NCI-H2196 (cell line): ENCODE measurements at regions not wholly inside any gene's neighbourhood (a gene's known extent, or its start where the extent isn't known, plus 50 kb on each side); places are given as distances from the start of the nearest gene placed in this dataset.
"Not testable (repeated sequence)": the region's sequence is repeated elsewhere in the genome, so short reads cannot be mapped to it uniquely, and the experiment has no call there.

ENCODE experiments used
- DNase-seq: peaks from one replicate; lab custom pipeline; 2025; ENCODE audit not compliant: unreplicated experiment; lab: John Stamatoyannopoulos, UW

DNA sequence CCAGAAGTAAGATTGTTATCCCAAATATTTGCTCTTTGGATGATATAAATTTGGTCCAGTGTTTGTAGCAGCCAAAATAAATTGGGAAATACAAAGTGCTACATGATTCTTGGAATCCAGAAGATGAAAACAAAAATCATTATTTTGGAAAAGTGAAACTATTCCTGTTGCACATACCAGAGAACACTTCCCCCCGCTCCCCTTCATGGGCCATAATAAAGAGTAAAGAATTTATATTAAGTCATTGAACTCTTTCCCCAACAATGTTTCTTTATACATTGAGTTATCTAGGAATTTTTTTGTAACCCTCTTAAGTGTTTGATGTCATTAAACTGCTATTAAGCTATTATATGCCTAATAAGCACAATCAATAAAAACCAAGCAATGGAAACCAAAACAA, 490.4 kb upstream of the HS3ST5 start:
- DNase-seq: no peak

DNA sequence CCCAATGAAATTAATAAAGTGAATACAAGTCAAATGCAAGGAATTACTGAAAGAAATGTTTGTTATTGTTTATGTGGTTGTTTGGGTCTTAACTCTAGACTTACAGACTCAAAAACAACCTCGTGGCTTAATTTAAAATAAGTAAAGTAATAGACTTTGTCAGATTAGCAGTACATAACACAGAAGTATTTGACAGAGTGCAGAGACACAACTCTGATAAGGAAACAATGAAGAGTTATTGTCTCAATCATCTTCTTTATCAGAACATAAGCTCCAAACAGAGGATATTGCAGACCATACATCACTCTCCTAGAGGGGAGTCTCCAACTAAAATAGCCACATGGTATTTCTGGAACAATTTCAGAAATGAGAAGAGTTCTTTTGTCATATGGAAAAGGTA, 487.7 kb upstream of the HS3ST5 start:
- no peak for DNase-seq

DNA sequence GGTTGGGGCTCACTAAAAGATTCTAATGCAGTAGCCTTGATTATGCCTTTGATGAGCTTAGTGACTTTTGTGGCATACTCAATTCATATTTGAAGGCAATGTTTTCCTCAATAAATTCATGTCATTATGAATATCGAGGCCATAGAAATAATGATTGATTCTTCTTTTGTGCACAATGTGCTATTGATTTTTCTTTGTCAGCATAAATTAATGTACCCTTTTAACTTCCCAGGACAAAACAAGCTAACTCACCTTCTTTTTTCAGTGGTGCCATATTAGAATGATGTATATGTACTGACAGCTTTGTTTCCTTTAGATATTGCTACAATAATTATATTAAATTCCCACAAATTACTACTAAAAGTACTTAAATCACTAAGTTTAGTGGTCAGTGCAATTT, 484.3 kb upstream of the HS3ST5 start:
- DNase-seq: no peak

DNA sequence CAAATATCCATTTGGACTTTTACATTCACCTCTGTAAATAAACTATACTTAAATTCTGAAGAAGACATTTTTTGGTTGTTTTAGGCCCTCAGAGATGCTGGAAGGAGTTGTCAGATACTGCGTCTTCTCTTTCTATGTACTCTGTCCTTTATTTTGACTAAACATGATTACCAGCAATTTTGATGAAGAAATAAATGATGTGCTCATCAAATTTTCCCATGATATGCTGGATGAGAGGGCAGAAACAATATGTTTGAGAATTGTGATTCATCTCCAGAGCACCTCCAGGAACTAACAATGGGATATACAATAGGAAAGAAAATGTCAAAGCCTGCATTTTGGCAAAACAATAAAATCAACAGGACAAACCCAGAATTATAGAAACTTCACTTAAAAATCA, 481.6 kb upstream of the HS3ST5 start:
- DNase-seq: no peak

DNA sequence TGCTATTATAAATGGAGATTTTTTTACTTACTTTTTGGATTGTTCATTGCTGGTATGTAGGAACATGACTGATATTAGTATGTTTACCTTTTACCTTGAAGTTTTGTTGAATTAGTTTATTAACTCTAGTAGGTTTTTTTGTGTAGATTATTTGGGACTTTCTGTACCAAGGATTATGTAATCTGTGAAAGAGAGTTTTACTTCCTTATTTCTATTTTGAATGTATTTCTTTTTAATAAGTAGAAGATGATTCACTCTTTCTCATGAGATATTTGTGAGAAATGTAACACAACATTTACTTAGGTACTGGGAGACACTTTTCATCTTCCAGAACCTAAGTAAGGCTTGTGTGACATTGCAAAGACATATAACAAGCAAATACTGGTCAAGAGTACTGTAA, 473.9 kb upstream of the HS3ST5 start:
- no peak for DNase-seq

DNA sequence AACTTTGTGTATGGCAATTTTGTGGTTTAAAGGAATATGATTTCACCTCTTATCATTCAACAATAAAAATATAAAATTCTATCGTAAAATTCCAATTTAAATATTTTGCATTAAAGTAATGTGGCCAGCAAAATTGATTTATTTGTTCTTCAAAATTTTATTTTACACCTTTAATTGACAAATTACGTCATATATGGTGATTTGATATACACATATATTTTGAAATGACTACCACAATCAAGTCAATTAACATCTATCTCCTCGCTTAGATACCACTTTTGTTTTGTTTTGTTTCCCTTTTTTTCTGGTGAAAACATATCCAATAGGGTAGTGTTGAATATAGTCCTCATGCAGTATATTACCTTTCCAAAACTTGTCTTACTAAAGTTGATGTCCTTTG, 467.6 kb upstream of the HS3ST5 start:
- no peak for DNase-seq

DNA sequence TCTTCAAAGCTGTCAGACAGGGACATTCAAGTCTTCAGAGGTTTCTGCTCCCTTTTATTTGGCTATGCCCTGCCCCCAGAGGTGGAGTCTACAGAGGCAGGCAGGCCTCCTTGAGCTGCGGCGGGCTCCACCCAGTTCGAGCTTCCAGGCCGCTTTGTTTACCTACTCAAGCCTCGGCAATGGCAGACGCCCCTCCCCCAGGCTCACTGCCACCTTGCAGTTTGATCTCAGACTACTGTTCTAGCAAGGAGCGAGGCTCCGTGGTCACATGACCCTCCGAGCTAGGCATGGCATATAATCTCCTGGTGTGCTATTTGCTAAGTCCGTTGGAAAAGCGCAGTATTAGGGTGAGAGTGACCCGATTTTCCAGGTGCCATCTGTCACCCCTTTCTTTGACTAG, 462.6 kb upstream of the HS3ST5 start:
- DNase-seq: not testable (repeated sequence)

DNA sequence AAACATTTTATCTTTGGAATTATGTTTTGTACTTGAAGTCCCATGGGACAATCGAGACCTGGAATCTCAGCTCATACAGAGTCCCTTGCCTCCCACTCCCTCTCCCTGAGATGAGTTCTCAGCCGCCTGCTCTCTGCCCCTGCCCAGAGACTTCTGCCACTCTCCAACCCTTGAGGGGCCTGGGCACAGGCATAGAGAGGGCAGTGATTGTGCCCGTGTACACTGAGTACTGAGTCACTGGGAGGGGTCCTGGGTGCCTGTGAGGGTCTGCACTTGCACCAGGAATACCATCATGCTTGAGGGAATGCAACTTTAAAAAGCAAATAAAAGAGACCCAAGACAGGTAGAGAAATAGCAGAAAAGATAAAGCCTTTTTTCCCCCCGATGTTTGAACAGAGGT, 453.8 kb upstream of the HS3ST5 start:
- DNase-seq: no peak

DNA sequence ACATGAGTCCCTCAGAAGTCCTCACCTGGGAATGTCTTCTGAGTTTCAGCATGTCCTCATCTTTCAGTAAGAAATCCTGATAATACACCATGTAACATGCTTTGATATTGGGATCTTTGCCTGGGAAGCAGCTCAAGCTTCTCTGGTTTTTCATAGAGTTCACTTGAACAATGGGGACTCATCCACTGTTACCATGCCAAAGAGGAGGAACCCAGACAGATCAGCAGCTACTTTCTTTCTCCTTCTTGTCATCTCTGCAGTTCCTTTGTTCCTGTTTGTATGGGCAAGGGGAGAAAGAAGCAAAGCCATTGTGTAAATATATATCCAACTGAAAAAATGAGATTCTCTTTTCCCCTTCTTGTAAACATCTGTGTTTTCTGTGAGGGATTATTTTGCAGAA, 450.6 kb upstream of the HS3ST5 start:
- no peak for DNase-seq

DNA sequence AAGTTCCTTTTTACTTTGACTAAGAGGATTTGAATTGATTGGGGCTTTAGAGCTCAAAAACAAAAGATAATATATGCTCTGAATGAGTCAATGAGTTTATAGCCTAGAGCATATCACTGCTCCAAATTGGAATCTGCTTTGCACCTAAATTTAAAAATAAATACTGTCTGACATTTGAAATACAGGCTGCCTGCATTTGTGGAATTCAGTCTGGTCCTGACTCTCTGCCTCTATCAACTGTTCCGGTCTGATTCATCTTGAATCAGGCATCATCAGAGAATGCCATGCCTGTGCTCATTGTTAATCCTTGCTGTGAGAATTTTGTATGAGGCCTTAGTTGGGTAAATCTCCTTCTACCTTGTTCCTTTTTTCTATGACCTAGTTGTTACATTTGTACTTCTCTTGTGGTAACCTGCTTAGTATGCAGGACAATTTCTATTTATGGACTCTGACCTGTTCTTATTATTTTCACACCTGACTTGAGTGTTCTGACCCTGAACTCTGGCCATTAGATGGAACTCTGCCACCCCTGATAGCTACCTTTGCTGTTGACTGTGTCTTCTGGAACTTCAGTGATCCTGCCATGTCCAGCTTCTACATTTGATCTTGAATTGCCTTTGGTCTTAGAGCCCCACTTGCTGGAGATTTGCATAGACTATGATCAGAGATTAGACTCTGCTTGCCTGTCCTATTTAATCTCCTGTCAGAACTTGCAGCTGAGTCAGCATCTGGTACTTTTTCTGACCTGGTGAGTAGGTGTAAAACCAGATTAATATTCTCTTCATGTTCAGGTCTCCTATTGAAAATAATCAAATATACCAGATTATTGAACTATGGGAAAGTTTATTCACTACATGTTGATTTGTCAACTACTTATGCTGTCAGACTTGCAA, 442.7 kb upstream of the HS3ST5 start:
- DNase-seq: no peak

DNA sequence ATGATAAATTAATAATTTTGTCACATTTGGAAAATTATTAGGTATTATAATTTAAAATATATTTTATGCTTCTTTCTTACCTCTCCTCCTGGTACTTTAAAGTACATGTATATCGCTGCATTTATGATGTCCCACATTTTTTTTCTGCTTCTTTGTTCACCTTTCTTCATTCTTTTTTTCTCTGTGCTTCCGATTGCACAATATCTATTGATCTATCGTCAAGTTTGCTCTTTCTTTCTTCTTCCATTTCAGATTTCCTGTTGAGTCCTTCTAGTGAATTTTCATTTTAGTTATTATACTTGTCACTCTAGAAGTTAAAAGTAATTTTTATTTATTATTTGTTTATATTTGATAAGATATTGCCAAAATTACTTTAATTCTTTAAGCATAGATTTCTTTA, 441.0 kb upstream of the HS3ST5 start:
- no peak for DNase-seq

DNA sequence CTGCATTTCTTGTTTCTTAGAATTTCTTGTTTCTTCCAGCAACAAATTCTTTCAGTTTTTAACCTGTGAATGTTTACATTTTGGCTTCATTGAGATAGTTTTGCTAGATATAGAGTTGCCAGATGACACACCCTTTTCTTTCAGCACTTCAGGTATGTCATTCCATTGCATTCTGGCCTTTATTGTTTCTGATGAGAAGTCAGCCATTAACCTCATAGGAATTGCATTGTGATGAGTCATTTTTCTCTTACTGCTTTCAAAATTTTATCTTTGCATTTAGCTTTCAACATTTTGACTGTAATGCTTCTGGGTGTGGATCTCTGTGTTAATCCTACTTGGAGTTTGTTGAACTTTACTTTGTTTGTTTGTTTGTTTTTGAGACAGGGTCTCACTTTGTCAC, 440.3 kb upstream of the HS3ST5 start:
- DNase-seq: no peak

DNA sequence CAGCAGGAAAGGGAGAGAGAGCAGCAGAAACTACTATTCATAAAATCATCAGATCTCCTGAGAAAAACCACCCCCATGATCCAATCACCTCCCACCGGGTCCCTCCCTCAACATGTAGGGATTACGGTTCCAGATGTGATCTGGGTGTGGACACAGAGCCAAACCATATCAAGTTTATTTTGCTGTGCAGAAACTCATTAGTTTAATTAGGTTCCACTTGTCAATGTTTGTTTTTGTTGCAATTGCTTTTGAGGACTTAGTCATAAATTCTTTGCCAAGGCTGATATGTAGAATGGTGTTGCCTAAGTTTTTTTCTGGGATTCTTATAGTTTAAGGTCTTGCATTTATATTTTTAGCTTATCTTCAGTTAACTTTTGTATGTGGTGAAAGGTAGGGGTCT, 422.0 kb upstream of the HS3ST5 start:
- DNase-seq: no peak

DNA sequence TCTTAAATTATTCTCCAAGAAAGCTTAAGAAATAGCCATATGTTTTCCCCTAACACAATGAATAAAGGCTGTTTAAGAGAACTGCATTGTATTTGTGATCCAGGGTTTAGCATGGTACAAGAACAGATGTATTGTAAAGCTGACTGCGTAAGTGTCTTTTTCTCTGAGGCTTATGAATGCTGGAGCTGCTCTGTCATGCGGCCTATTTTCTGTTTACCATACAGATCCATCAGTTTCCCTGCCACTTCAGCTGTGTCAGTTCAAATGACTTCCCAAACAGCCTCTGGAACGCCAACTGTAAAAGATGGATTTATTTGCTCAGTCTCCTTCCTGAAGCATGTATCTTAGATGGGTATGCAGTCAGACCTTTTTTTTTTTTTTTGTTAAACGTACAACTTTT, 419.3 kb upstream of the HS3ST5 start:
- DNase-seq: no peak

DNA sequence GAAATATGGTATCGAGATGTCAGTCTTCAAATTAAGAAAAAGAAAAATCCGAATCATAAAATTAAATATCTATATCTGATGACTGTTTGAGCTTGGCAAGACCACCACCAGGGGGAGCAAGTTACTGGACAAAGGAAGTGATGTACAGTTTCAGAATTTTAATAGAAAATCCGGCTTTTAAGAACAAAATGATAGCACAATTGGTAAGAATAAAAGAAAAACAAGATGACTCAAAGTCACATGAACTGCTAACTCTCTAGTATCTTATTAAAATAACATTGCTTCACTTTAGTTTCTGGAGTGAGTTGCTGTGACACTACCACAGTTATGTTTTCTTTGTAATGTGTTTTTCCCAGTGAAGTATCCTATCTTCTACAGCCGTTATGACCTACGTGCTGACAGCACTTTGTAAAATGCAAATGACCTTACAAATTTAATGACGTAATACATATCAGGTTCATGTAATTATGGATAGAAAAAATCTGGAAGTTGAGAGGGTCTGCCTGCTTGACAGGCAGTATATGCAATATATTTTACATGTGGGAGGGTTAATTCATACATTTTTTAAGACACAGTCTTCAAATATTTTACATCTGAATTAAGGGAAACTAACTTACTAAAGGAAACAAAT, 405.3 kb upstream of the HS3ST5 start:
- peak; percentile 28 for DNase-seq

DNA sequence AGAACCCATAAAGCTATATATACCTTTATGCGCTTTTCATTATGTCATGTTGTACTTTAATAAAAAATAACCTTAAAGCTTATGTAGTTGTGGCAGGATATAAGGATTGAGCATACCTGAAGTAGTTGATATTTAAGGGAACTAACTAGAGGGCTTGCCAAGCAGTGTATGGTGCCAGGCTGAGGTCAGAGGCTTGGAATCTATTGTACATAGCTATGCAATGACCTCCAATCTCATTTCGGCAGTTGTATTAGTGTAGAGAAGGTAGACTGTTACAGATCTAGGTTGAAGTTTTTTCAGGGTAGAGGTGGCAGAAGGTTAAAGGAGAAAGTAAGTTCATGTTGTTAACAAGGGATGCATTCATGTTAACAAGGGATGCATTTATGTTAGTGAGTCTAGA, 397.7 kb upstream of the HS3ST5 start:
- DNase-seq: no peak

DNA sequence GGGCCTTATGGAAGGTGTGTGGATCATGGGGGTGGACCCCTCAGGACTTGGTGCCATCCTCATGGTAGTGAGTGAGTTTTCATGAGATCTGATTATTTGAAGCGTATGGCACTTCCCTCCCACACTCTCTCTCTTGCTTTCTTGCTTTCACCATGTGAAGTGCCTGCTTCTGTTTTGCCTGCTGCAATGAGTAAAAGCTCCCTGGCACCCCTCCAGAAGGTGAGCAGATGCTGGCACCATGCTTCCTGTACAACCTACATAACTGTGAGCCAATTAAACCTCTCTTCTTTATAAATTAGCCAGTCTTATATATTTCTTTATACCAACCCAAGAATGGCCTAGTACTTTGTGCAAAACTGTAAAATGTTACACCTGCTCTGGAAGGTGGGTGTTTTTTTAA, 396.8 kb upstream of the HS3ST5 start:
- no peak for DNase-seq

DNA sequence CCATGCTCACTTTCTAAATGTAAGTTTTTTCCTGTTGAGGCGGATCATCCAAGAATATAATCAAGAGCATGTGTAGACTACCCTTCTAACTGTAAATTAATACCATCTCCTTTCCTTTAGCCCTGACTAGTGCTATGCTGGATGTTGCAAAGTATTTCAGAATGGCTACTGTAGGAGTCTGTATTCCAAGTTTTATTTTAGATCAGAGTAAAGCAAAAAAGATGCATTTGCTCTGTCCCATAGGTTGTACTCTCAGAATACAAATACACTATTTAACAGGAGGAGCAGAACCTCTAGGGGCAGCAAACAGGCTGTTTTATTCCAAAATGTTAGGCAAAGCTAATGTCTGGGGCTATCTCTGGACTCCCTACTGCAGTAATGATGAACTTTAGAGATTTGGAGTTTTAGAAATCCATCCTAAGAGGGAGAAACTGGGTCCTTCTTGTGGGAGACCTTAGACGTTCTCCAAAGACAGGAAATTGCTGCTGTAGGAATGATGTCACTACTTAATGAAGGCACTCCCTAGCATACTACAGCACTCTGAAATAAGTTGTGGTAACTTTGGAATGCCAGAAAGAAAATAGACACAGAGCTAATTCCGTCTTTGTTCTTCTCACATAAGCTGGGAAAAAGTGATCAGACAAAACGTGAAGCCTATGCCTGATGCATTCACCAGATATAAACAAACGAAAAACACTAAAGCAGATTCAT, 392.4 kb upstream of the HS3ST5 start:
- DNase-seq: no peak

DNA sequence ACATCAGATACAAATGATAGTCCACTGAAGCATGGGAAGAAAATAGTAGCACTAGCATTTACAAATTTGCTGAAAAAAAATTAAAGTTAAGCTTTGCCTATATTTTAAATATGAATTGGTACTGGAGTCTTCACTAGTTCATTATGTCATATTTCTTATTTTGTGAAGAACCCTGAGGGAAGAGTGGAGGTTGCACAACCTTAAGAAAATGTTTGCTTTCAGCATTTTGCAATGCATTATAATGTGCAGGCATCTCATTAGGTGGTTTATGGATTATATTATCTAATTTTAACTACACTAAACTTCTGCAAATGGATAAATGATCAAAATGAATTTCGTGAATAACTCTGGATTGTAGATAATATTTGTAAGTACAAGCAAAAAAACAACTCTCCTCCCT, 390.8 kb upstream of the HS3ST5 start:
- DNase-seq: no peak

DNA sequence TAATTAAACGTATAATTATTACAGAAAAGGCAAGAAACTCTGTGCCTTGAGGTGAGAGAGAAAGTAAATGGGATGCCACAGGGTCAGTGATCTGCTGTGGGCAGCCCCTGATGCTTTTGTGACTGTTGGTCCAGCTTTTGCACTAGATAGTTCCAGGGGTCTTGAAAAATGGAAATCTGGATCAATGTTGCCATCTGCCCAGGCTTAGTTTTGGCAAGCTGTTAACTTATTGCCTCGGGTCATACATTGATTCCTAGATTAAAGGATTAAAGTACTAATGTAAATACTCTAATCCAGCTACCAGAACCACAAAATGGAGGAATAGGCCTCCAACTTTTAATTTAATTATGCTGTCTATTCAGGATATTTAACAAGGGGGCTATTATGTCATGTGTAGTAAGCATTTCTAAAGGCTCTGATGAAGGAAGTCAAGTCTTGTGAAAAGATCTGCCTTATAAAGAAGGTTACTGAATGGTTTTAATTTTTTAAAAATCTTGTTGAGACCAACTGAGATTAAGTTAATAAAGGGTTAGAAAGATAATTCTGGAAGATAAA, 376.0 kb upstream of the HS3ST5 start:
- no peak for DNase-seq

DNA sequence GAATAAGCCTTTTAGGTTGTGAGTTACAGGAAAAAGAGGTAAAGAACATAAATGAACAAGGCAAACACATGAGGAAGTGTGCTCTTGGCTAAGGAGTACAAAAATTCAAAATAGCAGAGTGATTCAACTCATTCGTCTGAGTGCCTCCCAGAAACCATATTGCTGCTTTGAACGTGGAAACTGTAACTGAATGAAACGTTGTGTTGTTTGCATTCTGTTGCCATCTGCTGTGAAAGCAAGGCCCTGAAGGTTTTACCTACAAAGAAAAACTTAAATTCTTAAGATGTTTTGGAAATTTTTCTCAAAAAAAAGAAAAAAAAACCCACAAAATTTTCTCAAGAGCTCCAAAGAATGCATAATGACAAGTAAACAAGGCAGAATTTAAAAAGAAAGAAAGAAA, 375.4 kb upstream of the HS3ST5 start:
- no peak for DNase-seq
